WTC11 (cell line): ENCODE measurements at regions not wholly inside any gene's neighbourhood (a gene's known extent, or its start where the extent isn't known, plus 50 kb on each side); places are given as distances from the start of the nearest gene placed in this dataset.

Source experiments
- ATAC-seq: fragments of 200-7000 bp; cut with Tn5 transposase; 2 replicates; pipeline ENCODE4 v1.10.0; 2021; ENCODE audit warnings: mild to moderate bottlenecking, moderate library complexity
- CTCF ChIA-PET: fragments of 300-600 bp; sonication (Branson Sonifier 250); formaldehyde crosslinking; loops from one replicate; lab custom pipeline; 2021; ENCODE audit warnings: antibody characterized with exemption; lab: Charles Lee
- POLR2A ChIA-PET: fragments of 350-600 bp; sonication (Branson Sonifier 250); formaldehyde crosslinking; loops from one replicate; lab custom pipeline; 2021; ENCODE audit warnings: antibody characterized with exemption; lab: Charles Lee
- DNase-seq: peaks from one replicate; pipeline ENCODE4 v3.0.0; 2021; ENCODE audit warnings: low spot score
- H3K27ac Mint-ChIP-seq: 2 replicates; pipeline ENCODE4 v1.8.0; 2021; ENCODE audit warnings: mixed read lengths
- H3K27me3 Mint-ChIP-seq: 2 replicates; pipeline ENCODE4 v1.8.0; 2021; ENCODE audit warnings: low read depth, mild to moderate bottlenecking, moderate library complexity, mixed read lengths
- H3K36me3 Mint-ChIP-seq: 2 replicates; pipeline ENCODE4 v1.8.0; 2021; ENCODE audit warnings: mixed read lengths
- H3K4me1 Mint-ChIP-seq: 2 replicates; pipeline ENCODE4 v1.8.0; 2022; ENCODE audit warnings: mixed read lengths
- H3K4me3 Mint-ChIP-seq: 2 replicates; pipeline ENCODE4 v1.8.0; 2021; ENCODE audit warnings: mild to moderate bottlenecking, moderate library complexity, mixed read lengths
- H3K9me3 Mint-ChIP-seq: 2 replicates; pipeline ENCODE4 v1.8.0; 2021; ENCODE audit warnings: mixed read lengths
- ATF3 ChIP-seq: sonication (generic); formaldehyde crosslinking; conservative IDR thresholded peaks from 2 replicates; pipeline ENCODE4 v1.8.1; 2022; ENCODE audit warnings: mild to moderate bottlenecking, missing genetic modification reagents
- E2F5 ChIP-seq: sonication (generic); formaldehyde crosslinking; IDR thresholded peaks from 2 replicates; pipeline ENCODE4 v1.8.1; 2022; ENCODE audit warnings: mild to moderate bottlenecking, moderate library complexity, missing genetic modification reagents
- FOXJ3 ChIP-seq: sonication (generic); formaldehyde crosslinking; IDR thresholded peaks from 2 replicates; pipeline ENCODE4 v1.9.0; 2021; ENCODE audit warnings: missing genetic modification reagents, mild to moderate bottlenecking, borderline replicate concordance
- FOXK1 ChIP-seq: sonication (generic); formaldehyde crosslinking; IDR thresholded peaks from 2 replicates; pipeline ENCODE4 v1.8.0; 2022; ENCODE audit warnings: mild to moderate bottlenecking, moderate library complexity, missing genetic modification reagents
- JAZF1 ChIP-seq: fragments of 250-450 bp; sonication (Bioruptor Pico); IDR thresholded peaks from 2 replicates; pipeline ENCODE4 v1.9.0; 2021; ENCODE audit warnings: moderate library complexity, mild to moderate bottlenecking, inconsistent platforms
- JUN ChIP-seq: sonication (generic); formaldehyde crosslinking; IDR thresholded peaks from 2 replicates; pipeline ENCODE4 v1.8.0; 2023; ENCODE audit warnings: mild to moderate bottlenecking, missing genetic modification reagents
- MXD4 ChIP-seq: fragments of 250-450 bp; sonication (Bioruptor Pico); IDR thresholded peaks from 2 replicates; pipeline ENCODE4 v1.8.0; 2021; ENCODE audit warnings: mild to moderate bottlenecking, moderate library complexity, borderline replicate concordance
- NFATC4 ChIP-seq: fragments of 250-450 bp; sonication (Bioruptor Pico); IDR thresholded peaks from 2 replicates; pipeline ENCODE4 v1.9.0; 2021; ENCODE audit warnings: mild to moderate bottlenecking
- NFE2L1 ChIP-seq: sonication (generic); formaldehyde crosslinking; IDR thresholded peaks from 2 replicates; pipeline ENCODE4 v1.8.1; 2023; ENCODE audit warnings: missing genetic modification reagents
- NFYB ChIP-seq: sonication (generic); formaldehyde crosslinking; conservative IDR thresholded peaks from 2 replicates; pipeline ENCODE4 v1.8.0; 2022; ENCODE audit warnings: low read depth, missing genetic modification reagents
- SMAD3 ChIP-seq: sonication (generic); formaldehyde crosslinking; IDR thresholded peaks from 2 replicates; pipeline ENCODE4 v1.8.0; 2022; ENCODE audit warnings: missing genetic modification reagents, mild to moderate bottlenecking, borderline replicate concordance
- SMAD4 ChIP-seq: sonication (generic); formaldehyde crosslinking; IDR thresholded peaks from 2 replicates; pipeline ENCODE4 v1.8.0; 2022; ENCODE audit warnings: mild to moderate bottlenecking, missing genetic modification reagents
- SP1 ChIP-seq: sonication (generic); formaldehyde crosslinking; conservative IDR thresholded peaks from 2 replicates; pipeline ENCODE4 v1.8.1; 2022; ENCODE audit warnings: missing genetic modification reagents
- TCF7 ChIP-seq: sonication (generic); formaldehyde crosslinking; IDR thresholded peaks from 2 replicates; pipeline ENCODE4 v1.8.0; 2022; ENCODE audit warnings: mild to moderate bottlenecking, low read depth, missing genetic modification reagents, moderate library complexity
- TEAD4 ChIP-seq: sonication (generic); formaldehyde crosslinking; IDR thresholded peaks from 2 replicates; pipeline ENCODE4 v1.8.0; 2022; ENCODE audit warnings: mild to moderate bottlenecking, missing genetic modification reagents
- TP53 ChIP-seq: sonication (generic); formaldehyde crosslinking; IDR thresholded peaks from 2 replicates; pipeline ENCODE4 v1.8.1; 2023; ENCODE audit warnings: mild to moderate bottlenecking, missing genetic modification reagents
- ZNF219 ChIP-seq: sonication (generic); formaldehyde crosslinking; IDR thresholded peaks from 2 replicates; pipeline ENCODE4 v1.8.0; 2023; ENCODE audit warnings: missing genetic modification reagents, mild to moderate bottlenecking, borderline replicate concordance
- ZNF396 ChIP-seq: fragments of 250-450 bp; sonication (Bioruptor Pico); IDR thresholded peaks from 2 replicates; pipeline ENCODE4 v1.8.0; 2021; ENCODE audit warnings: mild to moderate bottlenecking, moderate library complexity, borderline replicate concordance
- ZNF416 ChIP-seq: fragments of 250-450 bp; sonication (Bioruptor Pico); IDR thresholded peaks from 2 replicates; pipeline ENCODE4 v1.9.0; 2021; ENCODE audit warnings: mild to moderate bottlenecking, inconsistent platforms
- TF ChIP-seq, protein P1 (sequence below): sonication (generic); formaldehyde crosslinking; IDR thresholded peaks from 2 replicates; pipeline ENCODE4 v1.8.1; 2023; ENCODE audit warnings: mild to moderate bottlenecking, missing genetic modification reagents
- TF ChIP-seq, protein P2 (sequence below): fragments of 250-450 bp; sonication (Bioruptor Pico); IDR thresholded peaks from 2 replicates; pipeline ENCODE4 v1.8.0; 2021; ENCODE audit warnings: mild to moderate bottlenecking
- TF ChIP-seq, protein P3 (sequence below): sonication (generic); formaldehyde crosslinking; IDR thresholded peaks from 2 replicates; pipeline ENCODE4 v1.8.0; 2022; ENCODE audit warnings: mild to moderate bottlenecking, missing genetic modification reagents
- TF ChIP-seq, protein P4 (sequence below): sonication (generic); formaldehyde crosslinking; IDR thresholded peaks from 2 replicates; pipeline ENCODE4 v1.8.1; 2022; ENCODE audit warnings: missing genetic modification reagents, borderline replicate concordance

- POLR2A ChIA-PET: no interaction called here
These were observed 1227.0 kb downstream of the BRD1 start for GRCh38 chr22:48600681-48601080.

GRCh38 chr22:48600171-48600570, 1227.5 kb downstream of the BRD1 start:
- Mint-ChIP-seq H3K4me1 (no peaks in the 10 kb centered on the region), H3K9me3 (peaks cover 12% of the 10 kb centered on the region), H3K27me3 (no peaks in the 10 kb centered on the region; the same call in 1 of the 2 replicates), H3K27ac (no peak overlapping the region), H3K4me3 (no peak overlapping the region), H3K36me3 (peaks cover 18% of the 10 kb centered on the region)
- TF ChIP-seq, protein P1, sequence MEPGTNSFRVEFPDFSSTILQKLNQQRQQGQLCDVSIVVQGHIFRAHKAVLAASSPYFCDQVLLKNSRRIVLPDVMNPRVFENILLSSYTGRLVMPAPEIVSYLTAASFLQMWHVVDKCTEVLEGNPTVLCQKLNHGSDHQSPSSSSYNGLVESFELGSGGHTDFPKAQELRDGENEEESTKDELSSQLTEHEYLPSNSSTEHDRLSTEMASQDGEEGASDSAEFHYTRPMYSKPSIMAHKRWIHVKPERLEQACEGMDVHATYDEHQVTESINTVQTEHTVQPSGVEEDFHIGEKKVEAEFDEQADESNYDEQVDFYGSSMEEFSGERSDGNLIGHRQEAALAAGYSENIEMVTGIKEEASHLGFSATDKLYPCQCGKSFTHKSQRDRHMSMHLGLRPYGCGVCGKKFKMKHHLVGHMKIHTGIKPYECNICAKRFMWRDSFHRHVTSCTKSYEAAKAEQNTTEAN (CRISPR knock-in tag): no peak
- TF ChIP-seq TCF7 (CRISPR knock-in tag) (no peak), TP53 (CRISPR knock-in tag) (no peak), SMAD3 (CRISPR knock-in tag) (no peak)
- TF ChIP-seq, protein P2, sequence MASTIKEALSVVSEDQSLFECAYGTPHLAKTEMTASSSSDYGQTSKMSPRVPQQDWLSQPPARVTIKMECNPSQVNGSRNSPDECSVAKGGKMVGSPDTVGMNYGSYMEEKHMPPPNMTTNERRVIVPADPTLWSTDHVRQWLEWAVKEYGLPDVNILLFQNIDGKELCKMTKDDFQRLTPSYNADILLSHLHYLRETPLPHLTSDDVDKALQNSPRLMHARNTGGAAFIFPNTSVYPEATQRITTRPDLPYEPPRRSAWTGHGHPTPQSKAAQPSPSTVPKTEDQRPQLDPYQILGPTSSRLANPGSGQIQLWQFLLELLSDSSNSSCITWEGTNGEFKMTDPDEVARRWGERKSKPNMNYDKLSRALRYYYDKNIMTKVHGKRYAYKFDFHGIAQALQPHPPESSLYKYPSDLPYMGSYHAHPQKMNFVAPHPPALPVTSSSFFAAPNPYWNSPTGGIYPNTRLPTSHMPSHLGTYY (CRISPR knock-in tag): no peak
- ATAC-seq (no peak), DNase-seq (no peak)
- ChIA-PET CTCF (no interaction called here), POLR2A (no interaction called here)

More at GRCh38 chr22:48600681-48601080, 1227.0 kb downstream of the BRD1 start:
- Mint-ChIP-seq H3K9me3 (peaks cover 15% of the 10 kb centered on the region), H3K27me3 (no peaks in the 10 kb centered on the region; the same call in 1 of the 2 replicates), H3K36me3 (peaks cover 21% of the 10 kb centered on the region), H3K27ac (no peak overlapping the region), H3K4me1 (no peaks in the 10 kb centered on the region), H3K4me3 (no peak overlapping the region)
- TF ChIP-seq FOXJ3 (CRISPR knock-in tag): no peak
- no peak for TF ChIP-seq E2F5 (CRISPR knock-in tag)
- TF ChIP-seq JAZF1 (CRISPR knock-in tag): no peak
- no peak for TF ChIP-seq NFATC4 (CRISPR knock-in tag)
- no peak for DNase-seq
- ATAC-seq: no peak
- CTCF ChIA-PET: no interaction called here

- Mint-ChIP-seq H3K27ac (no peak overlapping the region), H3K27me3 (no peaks in the 10 kb centered on the region; the same call in 1 of the 2 replicates), H3K4me1 (no peaks in the 10 kb centered on the region), H3K4me3 (no peak overlapping the region), H3K36me3 (peaks cover 12% of the 10 kb centered on the region), H3K9me3 (0 out of 2 replicates have a peak, but pooled peaks cover 4% of the 10 kb centered on the region)
- DNase-seq (no peak), ATAC-seq (no peak)
- ChIA-PET CTCF (no interaction called here), POLR2A (no interaction called here)
- TF ChIP-seq ATF3: no peak
- no peak for TF ChIP-seq FOXK1 (CRISPR knock-in tag)
- no peak for TF ChIP-seq SP1 (CRISPR knock-in tag)
- TF ChIP-seq, protein P3, sequence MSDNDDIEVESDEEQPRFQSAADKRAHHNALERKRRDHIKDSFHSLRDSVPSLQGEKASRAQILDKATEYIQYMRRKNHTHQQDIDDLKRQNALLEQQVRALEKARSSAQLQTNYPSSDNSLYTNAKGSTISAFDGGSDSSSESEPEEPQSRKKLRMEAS (CRISPR knock-in tag): no peak
- no peak for TF ChIP-seq NFE2L1
- TF ChIP-seq, protein P1 (CRISPR knock-in tag): no peak
- TF ChIP-seq ZNF396 (CRISPR knock-in tag): no peak
- no peak for TF ChIP-seq NFYB (CRISPR knock-in tag)
- no peak for TF ChIP-seq TEAD4 (CRISPR knock-in tag)
- no peak for TF ChIP-seq ZNF416 (CRISPR knock-in tag)
- TF ChIP-seq MXD4 (CRISPR knock-in tag): no peak
- TF ChIP-seq ZNF219 (CRISPR knock-in tag): no peak
- TF ChIP-seq, protein P2 (CRISPR knock-in tag): no peak
- TF ChIP-seq JUN (CRISPR knock-in tag): no peak
- no peak for TF ChIP-seq TCF7 (CRISPR knock-in tag)
- TF ChIP-seq SMAD4 (CRISPR knock-in tag): no peak
- TF ChIP-seq, protein P4, sequence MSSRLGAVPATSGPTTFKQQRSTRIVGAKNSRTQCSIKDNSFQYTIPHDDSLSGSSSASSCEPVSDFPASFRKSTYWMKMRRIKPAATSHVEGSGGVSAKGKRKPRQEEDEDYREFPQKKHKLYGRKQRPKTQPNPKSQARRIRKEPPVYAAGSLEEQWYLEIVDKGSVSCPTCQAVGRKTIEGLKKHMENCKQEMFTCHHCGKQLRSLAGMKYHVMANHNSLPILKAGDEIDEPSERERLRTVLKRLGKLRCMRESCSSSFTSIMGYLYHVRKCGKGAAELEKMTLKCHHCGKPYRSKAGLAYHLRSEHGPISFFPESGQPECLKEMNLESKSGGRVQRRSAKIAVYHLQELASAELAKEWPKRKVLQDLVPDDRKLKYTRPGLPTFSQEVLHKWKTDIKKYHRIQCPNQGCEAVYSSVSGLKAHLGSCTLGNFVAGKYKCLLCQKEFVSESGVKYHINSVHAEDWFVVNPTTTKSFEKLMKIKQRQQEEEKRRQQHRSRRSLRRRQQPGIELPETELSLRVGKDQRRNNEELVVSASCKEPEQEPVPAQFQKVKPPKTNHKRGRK (CRISPR knock-in tag): no peak
These were observed 1228.3 kb downstream of the BRD1 start for GRCh38 chr22:48599346-48599745.
